ENCODE measurements at regions not wholly inside any gene's neighbourhood (a gene's known extent, or its start where the extent isn't known, plus 50 kb on each side); places are given as distances from the start of the nearest gene placed in this dataset.
"Not testable (repeated sequence)": the region's sequence is repeated elsewhere in the genome, so short reads cannot be mapped to it uniquely, and the experiment has no call there.

DNA sequence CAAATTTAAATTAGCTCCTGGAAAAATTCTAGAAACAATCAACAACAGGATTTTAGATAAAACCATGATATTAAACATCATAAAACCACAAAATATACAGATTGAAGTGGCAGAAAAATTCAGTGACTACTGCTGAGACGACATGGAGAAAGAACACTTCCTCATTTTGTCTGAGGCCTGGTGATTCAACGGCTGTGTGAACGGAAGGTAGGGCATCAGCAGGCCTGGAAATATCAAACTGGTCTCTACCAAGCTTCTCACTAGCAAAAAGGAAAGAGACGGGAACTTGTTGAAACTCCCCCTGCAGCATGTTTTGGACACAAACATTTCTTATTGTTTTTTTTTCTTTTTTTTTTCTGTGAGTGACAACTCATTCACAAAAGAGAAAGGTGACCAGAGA is 58.0 kb upstream of the AHI1 start:
- WGBS (ENCODE audit: insufficient coverage) = 38% methylated on average over 4 of the region's 4 CpGs
- H3K27ac ChIP-seq (ENCODE audit: low read length) = no peak overlapping the region
- H3K9me3 ChIP-seq (ENCODE audit: control insufficient read depth, insufficient read depth, low read length) = no peaks in the 10 kb centered on the region
- DNase-seq (no peak), ATAC-seq (no peak)
- intact Hi-C loops (cut with micrococcal nuclease) = no loop called here
- peaks cover 0 to 2% of the 10 kb centered on the region in 2 donors for H3K4me1 Mint-ChIP-seq
- H3K36me3 ChIP-seq (ENCODE audit: control insufficient read depth, insufficient read depth, low read length) = no peaks in the 10 kb centered on the region
- H3K4me1 ChIP-seq (ENCODE audit: control insufficient read depth, insufficient read depth, low read length) = no peaks in the 10 kb centered on the region
- no peaks in the 10 kb centered on the region for H3K36me3 Mint-ChIP-seq
- no peak overlapping the region for H3K4me3 Mint-ChIP-seq
- H3K4me3 ChIP-seq (ENCODE audit: low read length) = no peak overlapping the region
- no peak overlapping the region for H3K27ac Mint-ChIP-seq
- H3K27me3 Mint-ChIP-seq (ENCODE audit: low read depth in 2 of 2) = peaks cover 5 to 12% of the 10 kb centered on the region in 2 donors
- no peaks in the 10 kb centered on the region for H3K27me3 ChIP-seq (ENCODE audit: control insufficient read depth, insufficient read depth, low read length)
- no peaks in the 10 kb centered on the region for H3K9me3 Mint-ChIP-seq
- TF ChIP-seq, protein P1, sequence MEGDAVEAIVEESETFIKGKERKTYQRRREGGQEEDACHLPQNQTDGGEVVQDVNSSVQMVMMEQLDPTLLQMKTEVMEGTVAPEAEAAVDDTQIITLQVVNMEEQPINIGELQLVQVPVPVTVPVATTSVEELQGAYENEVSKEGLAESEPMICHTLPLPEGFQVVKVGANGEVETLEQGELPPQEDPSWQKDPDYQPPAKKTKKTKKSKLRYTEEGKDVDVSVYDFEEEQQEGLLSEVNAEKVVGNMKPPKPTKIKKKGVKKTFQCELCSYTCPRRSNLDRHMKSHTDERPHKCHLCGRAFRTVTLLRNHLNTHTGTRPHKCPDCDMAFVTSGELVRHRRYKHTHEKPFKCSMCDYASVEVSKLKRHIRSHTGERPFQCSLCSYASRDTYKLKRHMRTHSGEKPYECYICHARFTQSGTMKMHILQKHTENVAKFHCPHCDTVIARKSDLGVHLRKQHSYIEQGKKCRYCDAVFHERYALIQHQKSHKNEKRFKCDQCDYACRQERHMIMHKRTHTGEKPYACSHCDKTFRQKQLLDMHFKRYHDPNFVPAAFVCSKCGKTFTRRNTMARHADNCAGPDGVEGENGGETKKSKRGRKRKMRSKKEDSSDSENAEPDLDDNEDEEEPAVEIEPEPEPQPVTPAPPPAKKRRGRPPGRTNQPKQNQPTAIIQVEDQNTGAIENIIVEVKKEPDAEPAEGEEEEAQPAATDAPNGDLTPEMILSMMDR (IDR thresholded peaks at IDR 0.05) = no peak

DNA sequence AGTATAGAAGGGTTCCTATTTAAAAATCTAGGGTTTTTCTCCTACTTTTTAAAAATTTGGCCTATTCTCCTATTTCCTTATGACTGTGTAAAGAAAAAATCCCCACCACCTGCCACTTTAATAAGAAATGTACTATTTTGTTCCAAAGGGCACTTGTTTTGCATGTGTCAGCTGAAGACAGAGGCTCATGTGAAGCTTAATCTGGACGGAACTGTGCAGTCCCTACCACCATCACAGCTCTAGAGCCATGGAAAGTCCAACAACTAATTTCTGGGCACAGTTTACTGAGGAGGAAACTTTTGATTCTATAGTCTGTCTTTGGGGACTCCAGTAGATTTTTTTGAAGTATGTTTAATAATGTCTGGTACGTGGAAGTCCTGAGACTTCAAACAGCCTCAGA is 60.0 kb upstream of the AHI1 start:
- WGBS (ENCODE audit: insufficient coverage) = 93% methylated on average over 2 of the region's 2 CpGs

DNA sequence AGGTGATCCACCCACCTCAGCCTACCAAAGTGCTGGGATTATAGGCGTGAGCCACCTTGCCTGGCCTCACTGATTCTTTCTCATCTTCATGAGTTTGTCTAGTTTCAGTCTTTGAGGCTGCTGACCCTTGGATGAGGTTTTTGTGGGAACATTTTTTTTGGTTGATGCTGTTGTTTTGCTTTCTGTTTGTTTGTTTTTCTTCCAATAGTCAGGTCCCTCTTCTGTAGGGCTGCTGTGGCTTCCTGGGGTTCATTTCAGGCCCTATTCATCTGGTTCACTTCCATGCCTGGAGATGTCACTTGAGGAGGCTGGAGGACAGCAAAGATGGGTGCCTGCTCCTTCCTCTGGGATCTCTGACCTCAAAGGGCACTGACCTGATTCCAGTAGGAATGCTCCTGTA is 68.1 kb upstream of the AHI1 start:
- DNase-seq; H3K4me3 ChIP-seq (ENCODE audit: low read length); H3K27ac Mint-ChIP-seq; H3K36me3 Mint-ChIP-seq; H3K4me3 Mint-ChIP-seq; H3K9me3 ChIP-seq (ENCODE audit: control insufficient read depth, insufficient read depth, low read length); H3K27me3 Mint-ChIP-seq (ENCODE audit: low read depth in 2 of 2); H3K27me3 ChIP-seq (ENCODE audit: control insufficient read depth, insufficient read depth, low read length); intact Hi-C loops (cut with micrococcal nuclease); ATAC-seq; H3K36me3 ChIP-seq (ENCODE audit: control insufficient read depth, insufficient read depth, low read length); H3K27ac ChIP-seq (ENCODE audit: low read length); H3K9me3 Mint-ChIP-seq: not testable (repeated sequence)
- H3K4me1 ChIP-seq (ENCODE audit: control insufficient read depth, insufficient read depth, low read length) = peaks cover 24% of the 10 kb centered on the region
- H3K4me1 Mint-ChIP-seq = peaks cover 39 to 50% of the 10 kb centered on the region in 2 donors
- WGBS (ENCODE audit: insufficient coverage) = 85% methylated on average over 1 of the region's 1 CpG

More for the DNA sequence above, 60.0 kb upstream of the AHI1 start:
- Mint-ChIP-seq H3K27ac (no peak overlapping the region), H3K9me3 (no peaks in the 10 kb centered on the region), H3K4me3 (no peak overlapping the region), H3K4me1 (peaks cover 10 to 13% of the 10 kb centered on the region in 2 donors), H3K27me3 (ENCODE audit: low read depth in 2 of 2) (peaks cover 3 to 12% of the 10 kb centered on the region in 2 donors), H3K36me3 (no peaks in the 10 kb centered on the region)
- ATAC-seq (no peak), DNase-seq (no peak)
- Histone ChIP-seq H3K36me3 (ENCODE audit: control insufficient read depth, insufficient read depth, low read length) (no peaks in the 10 kb centered on the region), H3K27ac (ENCODE audit: low read length) (no peak overlapping the region), H3K4me3 (ENCODE audit: low read length) (no peak overlapping the region), H3K27me3 (ENCODE audit: control insufficient read depth, insufficient read depth, low read length) (no peaks in the 10 kb centered on the region), H3K4me1 (ENCODE audit: control insufficient read depth, insufficient read depth, low read length) (no peaks in the 10 kb centered on the region), H3K9me3 (ENCODE audit: control insufficient read depth, insufficient read depth, low read length) (no peaks in the 10 kb centered on the region)
- intact Hi-C loops (cut with micrococcal nuclease) = no loop called here
- TF ChIP-seq, protein P1 (IDR thresholded peaks at IDR 0.05) = no peak

DNA sequence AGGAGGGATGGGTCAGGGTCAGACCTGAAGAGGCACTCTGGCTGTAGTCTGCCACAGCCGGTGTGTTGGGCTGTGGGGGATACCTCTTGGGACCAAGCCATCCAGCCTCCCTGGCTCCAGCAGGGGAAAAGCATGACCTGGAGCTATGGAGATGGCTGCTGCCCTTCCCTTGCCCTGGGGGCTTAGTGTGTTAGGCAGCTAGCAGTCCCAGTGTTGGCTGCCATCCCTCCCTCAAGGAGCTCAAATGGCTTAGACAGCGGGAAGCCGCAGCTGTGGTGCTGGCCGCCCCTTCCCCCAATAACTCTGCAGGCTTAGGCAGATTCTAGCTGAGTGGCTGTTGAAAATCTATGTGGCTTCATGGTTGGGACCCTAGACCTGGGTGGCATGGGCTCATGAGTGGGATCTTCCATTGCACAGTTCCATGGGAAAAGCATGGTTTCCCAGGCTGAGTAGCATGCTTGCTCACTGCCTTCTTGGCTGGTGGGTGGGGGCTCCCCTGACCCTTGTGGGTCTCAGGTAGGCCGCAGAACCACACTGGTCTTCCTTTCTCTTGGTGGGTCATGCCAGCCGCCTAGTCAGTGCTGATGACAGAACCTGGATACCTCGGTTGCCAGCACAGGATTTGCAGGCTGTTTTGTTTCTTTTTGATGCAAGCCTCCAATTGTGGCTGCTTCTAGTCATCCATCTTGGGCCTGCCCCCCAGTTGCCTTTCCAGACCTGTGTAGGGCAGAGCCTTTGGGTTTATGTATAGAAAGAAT is 69.0 kb upstream of the AHI1 start:
- Mint-ChIP-seq H3K27me3 (ENCODE audit: low read depth in 2 of 2) (no peaks in the 10 kb centered on the region), H3K4me3 (no peak overlapping the region), H3K36me3 (no peaks in the 10 kb centered on the region), H3K4me1 (peaks cover 30 to 41% of the 10 kb centered on the region in 2 donors), H3K9me3 (no peaks in the 10 kb centered on the region), H3K27ac (peak overlapping the region in 1 of 2 donors; percentile 31)
- TF ChIP-seq, protein P1 (IDR thresholded peaks at IDR 0.05) = no peak
- Histone ChIP-seq H3K36me3 (ENCODE audit: control insufficient read depth, insufficient read depth, low read length) (no peaks in the 10 kb centered on the region), H3K4me3 (ENCODE audit: low read length) (no peak overlapping the region), H3K27ac (ENCODE audit: low read length) (no peak overlapping the region), H3K4me1 (ENCODE audit: control insufficient read depth, insufficient read depth, low read length) (peaks cover 24% of the 10 kb centered on the region), H3K27me3 (ENCODE audit: control insufficient read depth, insufficient read depth, low read length) (no peaks in the 10 kb centered on the region), H3K9me3 (ENCODE audit: control insufficient read depth, insufficient read depth, low read length) (no peaks in the 10 kb centered on the region)
- ATAC-seq = no peak
- DNase-seq = no peak
- intact Hi-C loops (cut with micrococcal nuclease) = no loop called here
- WGBS (ENCODE audit: insufficient coverage) = 95% methylated on average over 7 of the region's 7 CpGs

Data from natural killer cell (primary cell).